ENCODE measurements at regions not wholly inside any gene's neighbourhood (a gene's known extent, or its start where the extent isn't known, plus 50 kb on each side); places are given as distances from the start of the nearest gene placed in this dataset.

DNA sequence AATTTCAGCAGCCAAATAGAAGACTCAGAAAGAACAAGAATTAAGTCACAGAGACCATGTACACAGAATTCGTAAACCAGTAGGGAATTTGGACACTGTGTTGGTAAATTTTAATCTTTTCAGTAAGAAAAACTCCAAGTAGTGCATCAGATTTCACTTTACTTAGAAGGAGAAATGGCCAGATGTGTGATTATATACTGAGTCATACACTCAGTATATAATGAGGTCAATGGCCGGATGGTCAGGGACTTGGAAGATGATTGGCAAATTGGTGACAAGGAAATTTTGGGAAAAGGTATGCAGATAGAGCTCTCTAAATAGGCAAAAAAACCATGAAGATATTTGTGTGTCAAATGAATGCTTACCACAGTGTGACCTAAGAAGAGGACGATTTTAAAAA lies 399.8 kb upstream of the LRRC7 start:
- Mint-ChIP-seq H3K4me1 (no peaks in the 10 kb centered on the region), H3K4me3 (no peak overlapping the region), H3K36me3 (ENCODE audit: low read depth) (no peaks in the 10 kb centered on the region), H3K27me3 (ENCODE audit: insufficient read depth) (no peaks in the 10 kb centered on the region), H3K27ac (no peak overlapping the region), H3K9me3 (peaks cover 28% of the 10 kb centered on the region)
- H3K4me3 ChIP-seq (ENCODE audit: low read length): no peak overlapping the region
- no peak overlapping the region for H3K27ac ChIP-seq (ENCODE audit: low read depth, low read length)
- no peaks in the 10 kb centered on the region for H3K4me1 ChIP-seq (ENCODE audit: control insufficient read depth, insufficient read depth, low read length)
- 90 to 100% methylated on average over 3 of the region's 3 CpGs for WGBS, 2 experiments (ENCODE audit: insufficient coverage in 1 of 2, insufficient read length in 1 of 2)
- peaks cover 24% of the 10 kb centered on the region for H3K9me3 ChIP-seq (ENCODE audit: control insufficient read depth, low read length)
- DNase-seq: no peak
- no peak overlapping the region for H3K9ac ChIP-seq (ENCODE audit: extremely low read depth, low read length, poor library complexity, severe bottlenecking)
- H3K27me3 ChIP-seq (ENCODE audit: control insufficient read depth, insufficient read depth, low read length, poor library complexity, severe bottlenecking): no peaks in the 10 kb centered on the region
- TF ChIP-seq, protein P1, sequence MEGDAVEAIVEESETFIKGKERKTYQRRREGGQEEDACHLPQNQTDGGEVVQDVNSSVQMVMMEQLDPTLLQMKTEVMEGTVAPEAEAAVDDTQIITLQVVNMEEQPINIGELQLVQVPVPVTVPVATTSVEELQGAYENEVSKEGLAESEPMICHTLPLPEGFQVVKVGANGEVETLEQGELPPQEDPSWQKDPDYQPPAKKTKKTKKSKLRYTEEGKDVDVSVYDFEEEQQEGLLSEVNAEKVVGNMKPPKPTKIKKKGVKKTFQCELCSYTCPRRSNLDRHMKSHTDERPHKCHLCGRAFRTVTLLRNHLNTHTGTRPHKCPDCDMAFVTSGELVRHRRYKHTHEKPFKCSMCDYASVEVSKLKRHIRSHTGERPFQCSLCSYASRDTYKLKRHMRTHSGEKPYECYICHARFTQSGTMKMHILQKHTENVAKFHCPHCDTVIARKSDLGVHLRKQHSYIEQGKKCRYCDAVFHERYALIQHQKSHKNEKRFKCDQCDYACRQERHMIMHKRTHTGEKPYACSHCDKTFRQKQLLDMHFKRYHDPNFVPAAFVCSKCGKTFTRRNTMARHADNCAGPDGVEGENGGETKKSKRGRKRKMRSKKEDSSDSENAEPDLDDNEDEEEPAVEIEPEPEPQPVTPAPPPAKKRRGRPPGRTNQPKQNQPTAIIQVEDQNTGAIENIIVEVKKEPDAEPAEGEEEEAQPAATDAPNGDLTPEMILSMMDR (conservative IDR thresholded peaks at IDR 0.05): no peak
- H3K36me3 ChIP-seq (ENCODE audit: control insufficient read depth, insufficient read depth, low read length): no peaks in the 10 kb centered on the region

DNA sequence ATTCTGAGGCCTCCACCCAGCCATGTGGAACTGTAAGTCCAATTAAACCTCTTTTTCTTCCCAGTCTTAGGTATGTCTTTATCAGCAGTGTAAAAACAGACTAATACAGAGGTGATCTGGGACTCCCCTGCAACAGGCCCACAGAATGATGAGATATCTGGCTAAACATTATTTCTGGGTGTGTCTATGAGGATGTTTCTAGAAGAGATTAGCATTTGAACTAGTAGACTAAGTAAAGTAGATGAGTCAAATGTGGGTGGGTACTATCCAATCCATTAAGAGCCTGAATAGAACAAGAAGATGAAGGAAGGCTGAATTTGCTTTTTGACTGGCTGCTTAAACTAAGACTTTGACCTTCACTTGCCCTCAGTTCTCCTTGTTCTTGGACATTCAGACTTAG lies 396.5 kb upstream of the LRRC7 start:
- H3K36me3 ChIP-seq (ENCODE audit: control insufficient read depth, insufficient read depth, low read length): no peaks in the 10 kb centered on the region
- no peaks in the 10 kb centered on the region for H3K27me3 Mint-ChIP-seq (ENCODE audit: insufficient read depth)
- H3K36me3 Mint-ChIP-seq (ENCODE audit: low read depth): no peaks in the 10 kb centered on the region
- H3K27ac Mint-ChIP-seq: no peak overlapping the region
- H3K4me1 ChIP-seq (ENCODE audit: control insufficient read depth, insufficient read depth, low read length): no peaks in the 10 kb centered on the region
- peaks cover 28% of the 10 kb centered on the region for H3K9me3 Mint-ChIP-seq
- no peaks in the 10 kb centered on the region for H3K4me1 Mint-ChIP-seq
- no peak overlapping the region for H3K4me3 ChIP-seq (ENCODE audit: low read length)
- no peak for DNase-seq
- TF ChIP-seq, protein P1 (conservative IDR thresholded peaks at IDR 0.05): no peak
- H3K27ac ChIP-seq (ENCODE audit: low read depth, low read length): no peak overlapping the region
- no peaks in the 10 kb centered on the region for H3K27me3 ChIP-seq (ENCODE audit: control insufficient read depth, insufficient read depth, low read length, poor library complexity, severe bottlenecking)
- peaks cover 24% of the 10 kb centered on the region for H3K9me3 ChIP-seq (ENCODE audit: control insufficient read depth, low read length)
- H3K9ac ChIP-seq (ENCODE audit: extremely low read depth, low read length, poor library complexity, severe bottlenecking): no peak overlapping the region
- H3K4me3 Mint-ChIP-seq: no peak overlapping the region

DNA sequence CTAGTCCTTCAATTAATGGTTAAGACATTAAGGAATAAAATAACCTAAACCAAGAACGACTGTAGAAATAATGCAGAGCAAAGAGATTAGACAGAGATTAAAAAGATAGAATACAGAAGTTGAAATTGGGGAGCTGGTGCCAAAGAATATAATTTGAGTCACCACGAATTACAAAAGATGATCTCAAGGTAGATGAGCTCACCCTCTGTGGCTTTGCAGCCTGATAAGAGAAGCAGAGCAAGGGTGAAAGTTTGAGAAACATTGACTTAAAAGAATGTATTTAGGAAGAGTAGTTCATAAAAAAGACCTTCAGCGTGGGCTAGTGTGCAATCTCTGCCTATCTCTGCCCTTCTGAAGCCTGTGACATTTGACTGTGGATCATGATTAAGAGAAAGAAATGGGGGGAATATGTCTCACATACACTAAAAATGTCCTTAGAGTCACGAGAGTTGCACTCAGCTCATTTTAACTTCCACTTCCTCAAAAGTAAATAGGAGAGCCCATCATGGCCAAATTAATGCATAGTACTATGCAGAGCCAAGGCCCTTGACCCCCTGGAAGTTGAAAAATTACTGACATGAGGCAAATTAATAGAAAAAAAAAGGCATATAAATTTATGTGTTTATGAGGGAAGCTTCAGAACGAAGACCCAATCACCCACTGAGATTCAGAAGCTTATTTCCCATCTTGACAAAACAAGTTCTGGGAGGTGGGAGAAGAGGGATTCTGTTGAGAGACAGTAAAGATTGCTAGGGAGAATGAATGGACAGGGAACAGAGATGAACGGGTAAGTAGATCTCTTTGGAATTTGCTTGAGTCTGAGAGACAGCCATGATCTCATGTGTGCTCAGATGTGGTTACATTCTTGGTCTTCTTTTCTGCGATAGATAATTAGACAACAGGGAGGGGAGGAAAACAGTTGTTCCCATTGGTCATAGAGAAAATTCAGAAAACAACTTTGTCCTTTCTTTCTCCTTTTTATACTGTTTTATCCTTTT lies 395.4 kb upstream of the LRRC7 start:
- no peaks in the 10 kb centered on the region for H3K36me3 Mint-ChIP-seq (ENCODE audit: low read depth)
- no peak for DNase-seq
- H3K4me3 Mint-ChIP-seq: no peak overlapping the region
- Histone ChIP-seq H3K9me3 (ENCODE audit: control insufficient read depth, low read length) (peaks cover 24% of the 10 kb centered on the region), H3K4me1 (ENCODE audit: control insufficient read depth, insufficient read depth, low read length) (no peaks in the 10 kb centered on the region), H3K27me3 (ENCODE audit: control insufficient read depth, insufficient read depth, low read length, poor library complexity, severe bottlenecking) (no peaks in the 10 kb centered on the region), H3K36me3 (ENCODE audit: control insufficient read depth, insufficient read depth, low read length) (no peaks in the 10 kb centered on the region), H3K4me3 (ENCODE audit: low read length) (no peak overlapping the region), H3K9ac (ENCODE audit: extremely low read depth, low read length, poor library complexity, severe bottlenecking) (no peak overlapping the region), H3K27ac (ENCODE audit: low read depth, low read length) (no peak overlapping the region)
- peaks cover 28% of the 10 kb centered on the region for H3K9me3 Mint-ChIP-seq
- TF ChIP-seq, protein P1 (conservative IDR thresholded peaks at IDR 0.05): no peak
- no peaks in the 10 kb centered on the region for H3K27me3 Mint-ChIP-seq (ENCODE audit: insufficient read depth)
- 91 to 96% methylated on average over 4 to 7 of the region's 7 CpGs for WGBS, 2 experiments (ENCODE audit: insufficient coverage in 1 of 2, insufficient read length in 1 of 2)
- H3K4me1 Mint-ChIP-seq: no peaks in the 10 kb centered on the region
- no peak overlapping the region for H3K27ac Mint-ChIP-seq

Measured in endodermal cell (in vitro differentiated cells).